Caki2 (cell line): ENCODE measurements at regions not wholly inside any gene's neighbourhood (a gene's known extent, or its start where the extent isn't known, plus 50 kb on each side); places are given as distances from the start of the nearest gene placed in this dataset.
A peak's percentile ranks its signal among the peaks of the same experiment; 100 is the strongest.
"Not testable (repeated sequence)": the region's sequence is repeated elsewhere in the genome, so short reads cannot be mapped to it uniquely, and the experiment has no call there.

Source experiments
- DNase-seq: peaks from one replicate; pipeline ENCODE4 v3.0.0-alpha.2; 2015; ENCODE audit warnings: low read depth
- in situ Hi-C: cut with HindIII; loops from 2 replicates; pipeline ENCODE4 v1.10.0; 2016; ENCODE audit warnings: low sequenced_read_pairs, low pct_unique_long_range_greater_than_20kb, mixed read lengths

DNA sequence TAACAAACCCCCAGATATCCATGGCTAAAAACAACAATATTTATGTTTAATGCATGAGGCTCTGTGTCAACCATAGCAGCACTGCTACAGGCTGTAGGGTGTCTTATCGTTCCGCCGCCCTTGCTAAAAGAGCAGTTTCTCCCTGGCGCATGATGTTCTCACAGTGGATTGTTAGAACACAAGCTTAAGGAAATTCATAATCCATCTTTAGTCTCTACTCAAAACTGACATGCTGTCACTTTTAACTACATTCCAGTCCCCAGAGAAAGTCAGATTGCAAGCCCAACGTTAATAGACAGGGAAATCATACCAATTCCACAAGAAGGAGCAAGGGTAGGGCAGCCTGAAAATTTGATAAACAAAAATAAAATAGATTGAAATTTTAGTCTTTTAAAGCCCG is 1960.8 kb downstream of the PCDH7 start:
- in situ Hi-C loops, result no loop called here

DNA sequence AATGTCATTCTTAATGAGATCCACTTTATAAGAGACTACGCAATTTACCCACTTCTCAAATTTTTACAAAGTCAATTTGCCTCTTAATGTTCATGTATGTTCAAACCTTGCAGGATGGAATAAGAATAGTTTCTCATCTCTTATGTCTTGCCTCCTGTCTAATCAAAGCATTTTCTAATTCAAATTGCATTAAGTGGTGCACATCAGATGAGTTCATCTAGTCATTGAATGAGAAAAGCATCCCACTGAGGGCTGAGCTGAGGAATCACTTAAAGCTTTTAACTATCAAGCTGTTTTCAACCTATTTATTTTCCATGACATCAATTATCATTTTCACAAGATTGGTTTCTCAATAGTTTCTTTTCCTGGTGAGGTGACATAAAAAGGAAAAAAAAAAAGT is 1964.0 kb downstream of the PCDH7 start:
- in situ Hi-C loops, result no loop called here
- no peak for DNase-seq

More for the DNA sequence above, 1960.8 kb downstream of the PCDH7 start:
- no peak for DNase-seq

DNA sequence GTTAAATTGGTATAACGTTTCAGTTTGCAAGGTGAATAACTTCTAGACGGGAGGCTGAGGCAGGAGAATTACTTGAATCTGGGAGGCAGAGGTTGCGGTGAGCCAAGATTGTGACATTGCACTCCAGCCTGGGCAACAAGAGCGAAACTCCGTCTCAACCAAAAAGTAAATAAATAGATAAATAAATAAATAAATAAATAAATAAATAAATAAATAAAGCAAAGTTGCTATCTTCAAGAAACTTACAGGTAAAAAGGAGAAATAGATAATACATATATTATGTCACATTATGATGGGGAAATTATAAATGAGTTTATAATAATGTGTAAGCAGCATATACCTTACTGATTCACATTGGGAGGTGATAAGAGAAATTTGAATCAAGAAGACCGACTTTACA is 1966.0 kb downstream of the PCDH7 start:
- in situ Hi-C loops, result no loop called here

DNA sequence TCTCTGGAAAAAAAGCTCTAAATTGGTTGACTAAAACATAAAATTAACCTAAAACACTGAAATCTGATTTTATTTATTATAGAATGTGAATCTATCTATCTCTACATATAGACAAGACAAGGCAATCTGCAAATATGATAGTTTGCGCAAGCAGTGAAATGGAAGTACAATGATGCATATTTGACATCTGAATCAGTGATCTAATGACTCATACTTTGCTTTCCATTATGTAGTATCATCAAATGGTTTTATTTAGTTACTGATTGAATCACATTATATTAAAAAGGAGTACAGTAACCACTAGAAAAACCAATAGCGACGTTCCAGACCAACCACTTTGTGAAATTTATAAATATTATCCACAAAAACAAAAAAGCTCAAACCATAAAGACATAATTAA is 1969.3 kb downstream of the PCDH7 start:
- no peak for DNase-seq
- in situ Hi-C loops, result no loop called here

More for the DNA sequence above, 1966.0 kb downstream of the PCDH7 start:
- no peak for DNase-seq

DNA sequence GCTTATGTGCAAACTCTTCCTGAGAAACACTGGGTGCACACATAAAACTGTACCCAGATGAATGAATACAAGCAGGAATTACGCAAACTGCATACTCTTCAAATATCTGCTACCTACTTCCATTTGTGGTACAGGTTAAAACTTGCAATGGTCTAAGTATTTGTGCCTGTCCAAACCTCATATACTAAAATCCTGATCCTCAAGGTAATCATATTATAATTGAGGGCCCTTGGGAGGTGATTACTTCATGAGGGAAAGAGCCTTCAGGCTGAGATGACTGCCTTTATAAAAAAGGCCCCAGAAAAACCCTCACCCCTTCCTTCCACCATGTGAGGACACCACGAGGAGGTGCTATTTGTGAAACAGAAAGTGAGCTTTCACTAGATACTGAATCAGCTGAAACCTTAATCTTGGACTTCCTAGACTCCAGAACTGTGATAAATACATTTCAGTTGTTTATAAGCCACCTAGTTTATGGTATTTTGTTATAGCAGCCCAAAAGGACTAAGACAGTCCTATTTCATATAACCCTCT is 1977.2 kb downstream of the PCDH7 start:
- DNase-seq, result no peak
- in situ Hi-C loops, result no loop called here

DNA sequence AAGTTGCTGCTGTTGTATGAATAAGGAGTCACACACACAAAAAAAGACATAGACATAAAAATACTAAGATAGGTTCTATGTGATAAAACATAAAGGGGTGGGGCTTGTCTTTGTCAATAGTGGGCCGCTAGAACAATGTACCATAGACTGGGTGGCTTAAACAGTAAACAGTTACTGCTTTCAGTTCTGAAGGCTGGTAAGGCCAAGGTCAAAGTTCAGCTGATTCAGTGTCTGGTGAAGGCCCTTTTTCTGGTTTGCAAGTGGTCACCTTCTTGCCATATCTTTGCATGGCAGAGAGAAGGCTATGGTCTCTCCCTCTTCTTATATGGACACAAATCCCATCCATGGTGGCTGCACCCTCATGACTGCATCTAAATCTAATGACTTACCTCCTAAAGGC is 1980.7 kb downstream of the PCDH7 start:
- in situ Hi-C loops, result no loop called here

DNA sequence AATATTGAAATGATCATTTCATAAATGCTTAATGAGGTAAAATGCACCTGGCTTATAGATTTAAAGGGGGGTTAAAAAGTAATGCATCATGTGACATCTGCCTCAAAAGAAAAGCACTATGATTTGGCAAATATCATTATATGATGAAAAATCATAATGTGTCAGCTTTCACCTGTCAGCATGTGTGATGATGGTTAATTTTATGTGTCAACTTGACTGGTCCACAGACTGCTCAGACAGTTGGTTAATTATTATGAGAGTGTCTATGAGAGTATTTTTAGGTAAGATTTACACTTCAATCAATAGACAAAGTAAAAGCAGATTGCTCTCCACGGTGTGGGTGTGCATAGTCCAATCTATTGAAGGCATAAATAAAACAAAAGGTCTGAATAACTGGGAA is 1986.7 kb downstream of the PCDH7 start:
- in situ Hi-C loops, result no loop called here
- no peak for DNase-seq

More for the DNA sequence above, 1980.7 kb downstream of the PCDH7 start:
- DNase-seq, result no peak

DNA sequence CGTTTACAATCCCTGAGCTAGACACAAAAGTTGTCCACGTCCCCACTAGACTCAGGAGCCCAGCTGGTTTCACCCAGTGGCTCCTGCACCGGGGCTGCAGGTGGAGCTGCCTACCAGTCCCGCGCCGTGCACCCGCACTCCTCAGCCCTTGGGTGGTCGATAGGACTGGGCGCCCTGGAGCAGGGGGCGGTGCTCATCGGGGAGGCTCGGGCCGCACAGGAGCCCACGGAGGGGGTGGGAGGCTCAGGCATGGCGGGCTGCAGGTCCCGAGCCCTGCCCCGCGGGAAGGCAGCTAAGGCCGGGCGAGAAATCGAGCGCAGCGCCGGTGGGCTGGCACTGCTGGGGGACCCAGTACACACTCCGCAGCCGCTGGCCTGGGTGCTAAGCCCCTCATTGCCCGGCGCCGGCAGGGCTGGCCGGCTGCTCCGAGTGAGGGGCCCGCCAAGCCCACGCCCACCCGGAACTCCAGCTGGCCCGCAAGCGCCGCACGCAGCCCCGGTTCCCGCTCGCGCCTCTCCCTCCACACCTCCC is 1996.0 kb downstream of the PCDH7 start:
- DNase-seq, in situ Hi-C loops: not testable (repeated sequence)

DNA sequence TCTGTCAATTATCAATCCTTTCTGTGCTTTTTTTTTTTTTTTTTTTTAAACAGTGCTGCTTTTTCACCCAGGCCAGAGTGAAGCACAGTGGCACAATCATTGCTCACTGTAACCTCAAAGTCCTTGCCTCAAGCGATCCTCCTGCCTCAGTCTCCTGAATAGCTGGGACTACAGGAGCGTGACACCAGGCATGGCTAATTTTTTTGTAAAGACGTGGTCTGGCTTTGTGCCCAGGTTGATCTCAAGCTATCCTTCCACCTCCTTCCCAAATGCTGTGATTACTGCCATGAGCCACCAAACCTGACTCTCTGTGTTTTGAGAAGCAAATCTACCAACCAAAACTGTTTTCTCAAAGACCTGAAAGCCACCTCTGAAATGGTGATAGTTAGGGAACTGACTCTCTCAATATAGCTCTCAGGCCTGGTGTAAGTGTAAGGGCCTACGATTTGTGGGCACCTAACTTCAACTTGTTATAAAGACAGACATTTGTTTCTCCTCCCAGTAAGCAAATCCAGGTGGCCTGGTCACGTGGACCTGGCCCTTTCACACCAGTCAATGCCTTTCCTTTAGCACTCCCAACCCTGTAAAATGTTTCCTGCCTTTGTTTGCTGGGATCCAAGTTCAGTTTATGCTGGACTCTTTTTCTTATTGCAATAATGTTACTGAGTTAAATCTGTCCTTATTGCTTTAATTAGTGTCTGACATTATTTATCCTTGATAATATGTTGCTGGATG is 2015.9 kb downstream of the PCDH7 start:
- DNase-seq, result peak; percentile 56
- in situ Hi-C loops, result no loop called here

DNA sequence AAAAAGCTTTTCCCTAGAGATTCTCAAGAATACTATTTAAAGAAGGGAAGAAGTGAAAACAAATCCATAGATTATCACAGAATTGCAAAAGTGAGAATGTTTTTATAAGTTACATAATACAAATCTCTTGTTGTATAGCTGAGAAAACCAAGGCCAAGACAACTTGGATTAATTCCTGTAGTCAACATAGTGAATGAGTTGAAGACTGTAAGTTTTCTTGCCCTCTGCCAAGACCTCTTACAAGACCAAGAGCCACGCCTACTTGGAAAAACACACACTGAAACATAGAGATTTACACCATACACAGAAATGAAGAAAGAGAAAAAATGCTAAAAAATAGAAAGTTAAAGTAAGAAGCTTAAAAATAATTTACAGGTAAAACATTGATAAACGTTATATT is 2024.0 kb downstream of the PCDH7 start:
- no peak for DNase-seq

DNA sequence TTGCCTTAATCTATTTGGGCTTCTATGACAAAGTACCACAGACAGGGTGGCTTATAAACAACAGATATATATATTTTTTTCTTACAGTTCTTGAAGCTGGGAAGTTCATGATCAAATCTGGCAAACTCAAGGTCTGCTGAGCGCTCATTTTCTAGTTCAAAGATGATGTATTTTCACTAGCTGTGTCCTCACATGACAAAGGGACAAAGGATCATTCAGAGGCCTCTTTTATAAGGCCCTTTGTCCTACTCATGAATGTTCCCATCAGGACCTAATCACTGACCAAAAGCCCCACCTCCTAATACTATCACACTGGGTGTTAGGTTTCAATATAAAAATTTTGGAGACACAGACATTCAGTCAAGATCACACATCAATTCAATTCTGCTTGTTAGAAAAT is 2025.2 kb downstream of the PCDH7 start:
- no peak for DNase-seq
- in situ Hi-C loops, result no loop called here

More for the DNA sequence above, 2024.0 kb downstream of the PCDH7 start:
- in situ Hi-C loops, result no loop called here

DNA sequence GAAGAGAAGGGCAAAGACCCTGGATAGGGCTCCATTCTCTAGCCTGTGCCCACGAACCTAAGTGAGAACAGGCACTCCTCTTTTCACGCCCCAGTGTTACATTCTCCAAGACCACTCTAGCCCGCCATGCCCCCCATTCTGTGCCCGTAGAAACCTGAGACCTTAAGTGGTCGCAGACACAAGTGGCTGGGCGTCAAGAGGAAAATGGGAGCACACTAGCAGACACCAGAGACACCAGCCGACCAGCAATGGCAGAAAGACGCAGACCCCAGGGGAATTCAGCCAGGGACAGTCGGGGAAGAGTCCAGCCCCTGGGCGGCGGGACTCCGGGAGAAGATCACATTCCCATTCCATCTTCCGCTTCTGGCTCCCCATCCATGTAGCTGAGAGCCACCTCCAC is 2027.9 kb downstream of the PCDH7 start:
- no peak for DNase-seq
- in situ Hi-C loops, result no loop called here

DNA sequence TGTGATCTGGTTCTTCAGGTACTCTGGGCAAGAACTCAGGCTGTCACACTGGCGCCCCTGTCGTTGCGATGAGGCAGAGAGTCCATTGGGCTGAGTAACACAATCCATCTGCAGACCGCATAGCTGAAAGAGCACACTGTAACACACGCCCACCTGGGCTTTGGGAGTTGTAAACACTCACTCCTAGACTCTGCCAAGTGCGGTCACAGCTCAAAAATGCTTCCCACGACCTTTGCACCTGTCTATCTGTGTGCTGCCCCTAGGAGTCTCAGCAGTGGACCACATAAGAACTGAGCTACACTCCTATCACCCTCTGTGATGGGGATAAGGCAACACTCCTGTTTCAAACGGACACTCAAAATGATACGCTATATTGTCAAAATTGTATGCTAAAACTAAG is 2028.3 kb downstream of the PCDH7 start:
- DNase-seq, result no peak

DNA sequence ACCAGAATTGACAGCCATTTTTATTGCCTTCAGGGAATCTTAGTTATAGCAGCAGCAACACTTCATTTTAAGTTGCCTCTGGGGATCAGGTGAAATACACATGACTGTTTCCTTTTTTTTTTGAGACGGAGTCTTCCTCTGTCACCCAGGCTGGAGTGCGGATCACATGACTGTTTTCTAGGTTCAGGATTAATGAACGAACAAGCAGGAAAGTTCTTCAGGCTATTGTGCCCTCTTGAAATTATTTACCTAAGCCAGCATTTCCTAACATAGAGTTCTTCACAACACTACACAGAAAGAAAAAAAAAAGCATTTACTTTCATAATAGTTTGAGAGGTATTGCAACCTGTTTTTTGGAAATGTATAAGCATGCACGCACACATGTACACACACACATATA is 2032.8 kb downstream of the PCDH7 start:
- in situ Hi-C loops, result no loop called here
- no peak for DNase-seq

More for the DNA sequence above, 2028.3 kb downstream of the PCDH7 start:
- in situ Hi-C loops, result no loop called here

DNA sequence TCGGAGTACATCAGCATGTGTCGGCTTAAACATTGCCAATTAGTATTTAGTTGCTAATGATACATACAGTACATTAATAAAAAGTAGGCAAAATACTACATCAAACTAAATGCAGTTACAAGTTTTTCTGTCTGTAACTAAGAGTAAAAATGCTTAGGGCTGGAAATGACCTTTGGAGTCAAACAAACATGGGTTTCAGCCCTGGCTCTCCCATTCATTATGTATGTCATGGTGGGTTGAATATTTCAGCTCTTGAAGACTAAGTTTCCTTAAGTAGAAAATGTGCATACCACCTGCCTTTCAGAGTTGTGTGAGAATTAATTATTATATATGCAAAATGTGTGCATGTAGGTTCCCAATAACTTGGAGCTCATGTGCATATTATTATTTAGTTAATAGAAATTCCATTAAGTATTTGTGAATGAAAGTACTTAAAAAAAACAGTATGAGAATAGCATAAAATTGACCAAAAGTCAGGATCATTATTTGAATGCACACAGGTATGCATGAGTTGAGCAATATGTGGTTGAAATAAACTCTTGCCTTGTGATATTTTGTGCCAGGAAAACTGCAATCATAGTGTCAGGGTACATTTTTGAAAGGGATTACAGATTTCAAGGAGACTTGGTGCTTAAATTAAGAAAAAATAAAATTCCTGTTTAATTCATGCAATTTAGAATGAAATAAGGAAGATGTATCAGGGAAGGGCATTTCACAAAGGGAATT is 2048.7 kb downstream of the PCDH7 start:
- no peak for DNase-seq
- in situ Hi-C loops, result no loop called here

DNA sequence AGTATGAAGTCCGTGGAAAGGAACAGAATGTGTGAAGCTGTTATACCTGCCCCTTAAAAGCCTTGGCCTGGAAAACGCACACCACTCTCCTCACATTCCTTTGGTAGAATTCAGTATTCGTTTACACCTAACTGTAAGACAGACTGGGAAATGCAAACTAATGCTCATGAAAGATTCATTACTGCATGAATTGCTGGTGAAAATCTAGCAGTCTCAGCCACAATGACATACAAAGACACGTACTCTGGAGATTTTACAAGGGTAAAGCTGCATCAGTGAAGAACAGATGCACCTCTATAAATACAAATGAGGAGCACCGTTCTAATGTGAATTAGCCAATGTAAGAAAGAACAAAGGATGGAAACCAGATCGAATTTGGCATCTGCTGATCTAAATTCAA is 2051.3 kb downstream of the PCDH7 start:
- in situ Hi-C loops, result no loop called here
- no peak for DNase-seq

DNA sequence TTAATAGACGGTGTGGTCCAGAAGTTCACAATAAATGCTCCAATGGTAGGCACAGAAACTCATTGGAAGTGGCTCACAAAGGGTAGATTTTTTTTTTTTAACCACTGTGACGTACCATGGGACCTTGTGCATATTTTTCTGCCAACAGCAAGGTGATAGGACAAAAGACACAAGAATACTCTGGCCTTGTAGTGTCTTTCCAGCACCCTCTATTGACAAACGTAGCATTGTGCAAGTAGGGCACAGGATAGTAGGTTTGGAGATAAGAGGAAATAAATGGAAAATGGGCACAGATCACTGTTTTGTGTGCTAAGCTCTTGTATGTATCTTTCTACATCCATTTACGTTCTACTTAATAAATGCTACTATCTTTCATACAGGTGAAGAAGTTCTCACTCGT is 2054.9 kb downstream of the PCDH7 start:
- in situ Hi-C loops, result no loop called here
- DNase-seq, result peak; percentile 53

DNA sequence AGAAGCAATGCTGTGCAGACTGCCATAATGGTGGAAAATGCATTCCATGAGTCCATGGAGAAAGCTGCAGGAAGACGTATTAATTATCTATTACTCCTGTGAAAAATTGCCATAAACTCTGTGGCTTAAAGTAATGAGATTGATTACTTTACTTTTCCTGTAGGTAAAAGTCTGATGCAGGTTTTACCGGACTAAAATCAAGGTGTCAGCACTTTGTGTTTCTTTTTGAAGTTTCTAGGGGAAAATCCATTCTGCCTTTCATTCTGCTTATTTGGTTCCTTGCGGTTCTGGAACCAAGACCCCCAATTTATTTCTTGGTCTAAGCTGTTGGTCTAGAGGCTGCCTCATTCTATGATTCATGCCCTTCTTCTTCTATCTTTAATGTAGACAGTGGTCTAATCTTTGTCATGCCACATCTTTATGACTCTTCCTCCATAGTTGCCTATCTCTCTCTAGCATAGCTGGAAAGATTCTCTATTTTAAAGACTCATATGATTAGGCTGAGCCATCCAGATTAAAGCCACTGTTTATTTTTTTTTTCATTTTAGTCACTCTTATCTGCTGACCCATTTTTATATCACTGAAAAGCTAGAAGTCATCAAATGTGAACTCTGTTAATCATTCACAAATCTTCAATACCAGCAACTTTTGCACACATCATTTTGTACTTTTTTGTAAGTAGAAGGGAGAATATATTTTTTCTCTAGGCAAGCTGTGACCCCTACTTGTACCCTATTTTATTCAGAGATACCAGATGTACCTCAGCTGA is 2056.4 kb downstream of the PCDH7 start:
- DNase-seq, result no peak
- in situ Hi-C loops, result no loop called here

DNA sequence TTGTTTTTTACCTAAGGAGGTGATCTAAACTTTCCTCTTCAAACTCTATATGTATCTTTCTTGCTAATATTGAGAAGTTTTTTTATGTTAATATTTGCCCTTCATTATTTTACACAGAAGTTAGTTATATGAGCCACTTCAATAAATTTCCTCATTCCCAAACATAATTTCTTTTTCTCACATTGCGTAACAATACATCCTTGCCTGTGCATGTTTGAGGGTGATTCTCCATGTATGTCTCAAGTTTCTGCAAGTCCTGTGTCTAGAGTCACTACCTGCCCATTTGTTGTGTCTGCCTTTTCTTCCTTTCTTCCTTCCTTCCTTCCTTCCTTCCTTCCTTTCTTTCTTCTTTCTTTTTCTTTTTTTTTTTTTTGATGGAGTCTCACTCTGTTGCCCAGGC is 2057.9 kb downstream of the PCDH7 start:
- no peak for DNase-seq
- in situ Hi-C loops, result no loop called here
